WTC11 (cell line): ENCODE measurements at regions not wholly inside any gene's neighbourhood (a gene's known extent, or its start where the extent isn't known, plus 50 kb on each side); places are given as distances from the start of the nearest gene placed in this dataset.
A peak's percentile ranks its signal among the peaks of the same experiment; 100 is the strongest.

Experiments used
- ATAC-seq: fragments of 200-7000 bp; cut with Tn5 transposase; 2 replicates; pipeline ENCODE4 v1.10.0; 2021; ENCODE audit warnings: mild to moderate bottlenecking, moderate library complexity
- CTCF ChIA-PET: fragments of 300-600 bp; sonication (Branson Sonifier 250); formaldehyde crosslinking; loops from one replicate; lab custom pipeline; 2021; ENCODE audit warnings: antibody characterized with exemption; lab: Charles Lee
- POLR2A ChIA-PET: fragments of 350-600 bp; sonication (Branson Sonifier 250); formaldehyde crosslinking; loops from one replicate; lab custom pipeline; 2021; ENCODE audit warnings: antibody characterized with exemption; lab: Charles Lee
- DNase-seq: peaks from one replicate; pipeline ENCODE4 v3.0.0; 2021; ENCODE audit warnings: low spot score
- H3K27ac Mint-ChIP-seq: 2 replicates; pipeline ENCODE4 v1.8.0; 2021; ENCODE audit warnings: mixed read lengths
- H3K27me3 Mint-ChIP-seq: 2 replicates; pipeline ENCODE4 v1.8.0; 2021; ENCODE audit warnings: low read depth, mild to moderate bottlenecking, moderate library complexity, mixed read lengths
- H3K36me3 Mint-ChIP-seq: 2 replicates; pipeline ENCODE4 v1.8.0; 2021; ENCODE audit warnings: mixed read lengths
- H3K4me1 Mint-ChIP-seq: 2 replicates; pipeline ENCODE4 v1.8.0; 2022; ENCODE audit warnings: mixed read lengths
- H3K4me3 Mint-ChIP-seq: 2 replicates; pipeline ENCODE4 v1.8.0; 2021; ENCODE audit warnings: mild to moderate bottlenecking, moderate library complexity, mixed read lengths
- H3K9me3 Mint-ChIP-seq: 2 replicates; pipeline ENCODE4 v1.8.0; 2021; ENCODE audit warnings: mixed read lengths
- CREM ChIP-seq: sonication (generic); formaldehyde crosslinking; IDR thresholded peaks from 2 replicates; pipeline ENCODE4 v1.8.1; 2022; ENCODE audit warnings: mild to moderate bottlenecking, missing genetic modification reagents, moderate library complexity
- JUN ChIP-seq: sonication (generic); formaldehyde crosslinking; IDR thresholded peaks from 2 replicates; pipeline ENCODE4 v1.8.0; 2023; ENCODE audit warnings: mild to moderate bottlenecking, missing genetic modification reagents
- NR3C1 ChIP-seq: sonication (generic); formaldehyde crosslinking; conservative IDR thresholded peaks from 2 replicates; pipeline ENCODE4 v1.8.1; 2023; ENCODE audit warnings: low read depth, mild to moderate bottlenecking, missing genetic modification reagents
- TF ChIP-seq, protein P1 (sequence below): fragments of 250-450 bp; sonication (Bioruptor Pico); IDR thresholded peaks from 2 replicates; pipeline ENCODE4 v2.1.2; 2022; ENCODE audit warnings: mild to moderate bottlenecking, moderate library complexity
- TF ChIP-seq, protein P2 (sequence below): fragments of 250-450 bp; sonication (Bioruptor Pico); conservative IDR thresholded peaks from 2 replicates; pipeline ENCODE4 v1.9.0; 2021; ENCODE audit warnings: mild to moderate bottlenecking
- TF ChIP-seq, protein P3 (sequence below): fragments of 200-600 bp; IDR thresholded peaks from 2 replicates; pipeline ENCODE4 v1.8.0; 2022; ENCODE audit warnings: antibody characterized with exemption
- TF ChIP-seq, protein P4 (sequence below): sonication (generic); formaldehyde crosslinking; IDR thresholded peaks from 2 replicates; pipeline ENCODE4 v1.8.0; 2023; ENCODE audit warnings: missing genetic modification reagents, mild to moderate bottlenecking, borderline replicate concordance

DNA sequence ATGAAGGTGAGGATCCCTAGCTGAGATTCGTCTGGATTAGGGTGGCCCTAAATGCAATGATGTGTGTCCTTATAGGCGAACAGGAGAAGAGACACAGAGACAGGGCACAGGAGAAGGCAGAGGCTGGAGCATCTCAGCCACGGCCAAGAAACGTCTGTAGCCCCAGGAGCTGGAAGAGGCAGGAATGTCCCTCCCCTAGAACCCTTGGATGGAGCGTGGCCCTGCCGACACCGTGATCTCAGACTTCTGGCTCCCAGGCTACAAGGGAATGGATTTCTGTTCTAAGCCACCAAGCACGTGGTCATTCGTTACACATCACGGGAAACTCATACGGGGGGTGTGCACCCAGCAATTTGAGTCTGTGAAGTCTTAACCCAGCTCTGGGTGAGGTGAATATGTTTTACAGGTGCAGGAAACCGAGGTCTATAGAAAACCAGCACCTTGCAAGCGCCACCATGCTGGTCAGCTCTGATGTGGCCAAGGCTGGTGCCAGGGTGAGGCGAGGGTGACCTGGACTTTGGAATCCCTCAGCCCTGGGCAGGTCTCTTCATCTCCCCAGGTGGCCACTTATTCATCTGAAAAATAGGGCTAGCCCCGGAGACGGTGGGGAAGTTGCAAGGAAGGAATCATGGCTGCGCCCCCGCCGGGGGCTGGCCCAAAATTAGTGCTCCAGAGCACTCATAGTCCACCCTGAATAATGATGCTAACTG is 89.5 kb upstream of the FGF3 start (continued):
- TF ChIP-seq, protein P1, sequence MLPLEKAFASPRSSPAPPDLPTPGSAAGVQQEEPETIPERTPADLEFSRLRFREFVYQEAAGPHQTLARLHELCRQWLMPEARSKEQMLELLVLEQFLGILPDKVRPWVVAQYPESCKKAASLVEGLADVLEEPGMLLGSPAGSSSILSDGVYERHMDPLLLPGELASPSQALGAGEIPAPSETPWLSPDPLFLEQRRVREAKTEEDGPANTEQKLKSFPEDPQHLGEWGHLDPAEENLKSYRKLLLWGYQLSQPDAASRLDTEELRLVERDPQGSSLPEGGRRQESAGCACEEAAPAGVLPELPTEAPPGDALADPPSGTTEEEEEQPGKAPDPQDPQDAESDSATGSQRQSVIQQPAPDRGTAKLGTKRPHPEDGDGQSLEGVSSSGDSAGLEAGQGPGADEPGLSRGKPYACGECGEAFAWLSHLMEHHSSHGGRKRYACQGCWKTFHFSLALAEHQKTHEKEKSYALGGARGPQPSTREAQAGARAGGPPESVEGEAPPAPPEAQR (CRISPR knock-in tag), result no peak
- no peak for TF ChIP-seq JUN (CRISPR knock-in tag)

DNA sequence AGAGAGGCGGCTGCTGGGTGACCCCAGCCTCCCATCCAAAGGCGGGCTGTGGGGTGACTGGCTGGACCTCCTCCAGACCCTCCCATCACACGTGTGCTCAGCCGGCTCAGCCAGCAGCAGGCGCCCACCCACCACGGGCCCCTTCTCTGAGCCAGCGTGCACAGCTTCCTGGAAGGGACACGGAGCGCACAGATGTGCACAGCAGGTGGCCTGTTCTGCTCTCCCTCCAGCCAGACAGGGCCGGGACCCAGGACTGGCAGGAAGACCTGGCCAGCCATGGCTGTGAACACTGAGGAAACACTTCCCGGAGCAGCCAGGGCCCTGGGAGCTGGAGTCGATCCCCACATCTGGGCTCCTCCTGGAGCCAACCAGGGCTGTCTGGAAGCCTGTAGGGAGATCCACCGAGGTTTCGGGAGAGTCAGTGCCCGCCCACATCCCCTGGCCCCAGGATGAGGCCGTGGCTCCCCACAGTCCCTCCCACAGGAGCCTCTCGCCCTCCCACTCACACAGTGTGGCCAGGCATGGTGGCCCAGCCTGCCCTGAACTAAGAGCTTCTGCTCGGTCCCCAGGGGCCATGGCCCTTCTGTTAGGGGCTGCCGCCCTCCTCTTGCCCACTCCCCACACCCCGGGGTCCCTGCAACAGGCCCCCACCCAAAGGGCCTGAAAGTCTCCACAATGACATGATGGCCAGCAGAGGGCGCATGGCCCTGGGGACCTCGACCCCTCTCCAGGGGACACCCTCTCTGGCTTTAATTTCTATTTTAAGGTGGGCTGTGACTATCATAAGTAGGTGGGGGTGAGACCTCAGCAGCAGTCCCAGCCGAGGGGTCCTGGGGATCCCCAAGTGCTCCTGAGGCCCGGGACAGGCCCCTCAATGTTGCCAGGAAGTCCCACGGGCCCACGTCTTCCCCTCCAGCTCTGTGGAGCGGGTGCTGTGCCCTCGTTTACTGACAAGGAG is 90.6 kb upstream of the FGF3 start:
- POLR2A ChIA-PET, result no interaction called here
- no peaks in the 10 kb centered on the region for H3K9me3 Mint-ChIP-seq
- no peak overlapping the region for H3K4me3 Mint-ChIP-seq
- ATAC-seq (peak; percentile 39), DNase-seq (peak; percentile 54)
- H3K27ac Mint-ChIP-seq, result no peak overlapping the region
- H3K36me3 Mint-ChIP-seq, result no peaks in the 10 kb centered on the region
- H3K4me1 Mint-ChIP-seq, result no peaks in the 10 kb centered on the region
- CTCF ChIA-PET, result interaction anchor here (0.6 to 12.0 kb wide), 21 partner anchors 9 to 287 kb away, joined by 3 to 74 read pairs (median 5); no protein-coding TSS in a partner anchor
- TF ChIP-seq, protein P2, sequence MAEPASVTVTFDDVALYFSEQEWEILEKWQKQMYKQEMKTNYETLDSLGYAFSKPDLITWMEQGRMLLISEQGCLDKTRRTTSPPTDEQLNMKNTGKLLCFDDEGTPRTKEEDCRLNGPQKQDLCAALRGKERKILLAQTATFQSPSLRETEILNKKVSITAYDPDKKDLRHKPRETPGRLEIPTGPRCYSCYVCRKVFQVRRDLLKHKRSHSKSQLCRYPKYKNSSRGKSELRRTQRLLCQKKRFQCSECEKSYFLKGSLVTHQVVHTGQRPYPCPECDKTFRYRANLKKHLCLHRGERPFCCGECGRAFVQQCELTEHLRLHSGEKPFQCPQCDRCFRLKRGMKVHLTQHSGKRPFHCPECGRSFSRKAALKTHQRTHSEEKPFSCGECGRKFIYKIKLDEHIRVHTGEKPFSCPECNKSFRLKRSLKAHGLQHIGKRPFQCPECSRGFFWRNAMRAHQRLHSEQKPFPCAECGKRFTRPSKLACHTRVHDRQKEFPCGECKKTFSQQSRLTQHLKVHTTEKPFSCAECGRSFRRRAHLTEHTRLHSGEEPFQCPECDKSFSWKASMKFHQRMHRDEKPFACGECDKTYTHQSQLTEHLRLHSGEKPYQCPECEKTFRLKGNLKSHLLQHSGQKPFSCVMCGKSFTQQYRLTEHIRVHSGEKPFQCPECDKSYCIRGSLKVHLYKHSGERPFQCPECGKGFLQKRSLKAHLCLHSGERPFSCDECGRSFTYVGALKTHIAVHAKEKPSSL (CRISPR knock-in tag), result no peak
- TF ChIP-seq, protein P3, sequence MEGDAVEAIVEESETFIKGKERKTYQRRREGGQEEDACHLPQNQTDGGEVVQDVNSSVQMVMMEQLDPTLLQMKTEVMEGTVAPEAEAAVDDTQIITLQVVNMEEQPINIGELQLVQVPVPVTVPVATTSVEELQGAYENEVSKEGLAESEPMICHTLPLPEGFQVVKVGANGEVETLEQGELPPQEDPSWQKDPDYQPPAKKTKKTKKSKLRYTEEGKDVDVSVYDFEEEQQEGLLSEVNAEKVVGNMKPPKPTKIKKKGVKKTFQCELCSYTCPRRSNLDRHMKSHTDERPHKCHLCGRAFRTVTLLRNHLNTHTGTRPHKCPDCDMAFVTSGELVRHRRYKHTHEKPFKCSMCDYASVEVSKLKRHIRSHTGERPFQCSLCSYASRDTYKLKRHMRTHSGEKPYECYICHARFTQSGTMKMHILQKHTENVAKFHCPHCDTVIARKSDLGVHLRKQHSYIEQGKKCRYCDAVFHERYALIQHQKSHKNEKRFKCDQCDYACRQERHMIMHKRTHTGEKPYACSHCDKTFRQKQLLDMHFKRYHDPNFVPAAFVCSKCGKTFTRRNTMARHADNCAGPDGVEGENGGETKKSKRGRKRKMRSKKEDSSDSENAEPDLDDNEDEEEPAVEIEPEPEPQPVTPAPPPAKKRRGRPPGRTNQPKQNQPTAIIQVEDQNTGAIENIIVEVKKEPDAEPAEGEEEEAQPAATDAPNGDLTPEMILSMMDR, result peak; percentile 75
- peaks cover 2% of the 10 kb centered on the region; the same call in 1 of the 2 replicates for H3K27me3 Mint-ChIP-seq

DNA sequence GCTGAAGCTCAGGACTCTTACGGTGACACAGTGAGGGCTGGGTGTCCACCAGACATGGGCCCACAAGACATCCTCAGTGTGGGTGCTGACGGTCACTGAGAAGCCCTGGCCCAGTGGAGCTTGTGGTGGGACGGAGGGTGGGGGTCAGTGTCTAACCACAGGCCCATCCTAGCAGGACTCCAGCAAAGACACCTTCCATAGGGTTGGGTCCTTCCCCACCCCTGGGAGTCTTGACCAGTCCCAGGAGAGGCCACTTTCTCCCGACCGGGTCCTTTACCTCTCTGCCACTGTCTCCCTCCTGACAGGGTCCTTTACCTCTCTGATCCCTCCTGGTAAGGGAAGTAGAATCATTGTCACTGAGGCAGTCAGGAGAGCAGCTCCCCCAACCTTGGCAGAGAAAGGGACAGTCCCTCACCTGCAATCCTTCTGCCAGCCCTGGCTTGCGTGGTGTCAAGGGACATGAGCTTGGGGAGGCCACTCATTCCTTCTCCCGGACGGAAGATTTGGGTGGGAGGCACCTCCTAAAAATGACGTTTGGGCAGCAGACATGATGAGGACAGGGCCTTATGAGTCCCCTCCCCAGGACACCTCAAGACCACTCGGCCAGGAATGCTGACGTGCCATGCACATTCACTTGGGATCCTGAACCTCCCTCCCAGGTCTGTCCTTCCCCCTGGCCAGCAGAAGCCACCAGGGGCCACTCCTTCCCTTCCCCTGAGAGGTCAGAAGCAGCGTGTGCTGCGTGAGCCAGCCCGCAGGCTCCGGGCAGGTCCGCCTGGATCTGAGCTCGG is 91.5 kb upstream of the FGF3 start:
- Mint-ChIP-seq H3K4me3 (no peak overlapping the region), H3K27me3 (peaks cover 7% of the 10 kb centered on the region; the same call in 1 of the 2 replicates), H3K27ac (no peak overlapping the region; the same call in 1 of the 2 replicates), H3K9me3 (no peaks in the 10 kb centered on the region), H3K36me3 (no peaks in the 10 kb centered on the region), H3K4me1 (no peaks in the 10 kb centered on the region)
- POLR2A ChIA-PET, result no interaction called here
- DNase-seq, result peak; percentile 6
- CTCF ChIA-PET, result interaction anchor here (0.6 to 12.0 kb wide), 25 partner anchors 8 to 286 kb away, joined by 3 to 74 read pairs (median 4); no protein-coding TSS in a partner anchor
- TF ChIP-seq NR3C1 (CRISPR knock-in tag), result no peak
- no peak for TF ChIP-seq CREM (CRISPR knock-in tag)
- TF ChIP-seq, protein P4, sequence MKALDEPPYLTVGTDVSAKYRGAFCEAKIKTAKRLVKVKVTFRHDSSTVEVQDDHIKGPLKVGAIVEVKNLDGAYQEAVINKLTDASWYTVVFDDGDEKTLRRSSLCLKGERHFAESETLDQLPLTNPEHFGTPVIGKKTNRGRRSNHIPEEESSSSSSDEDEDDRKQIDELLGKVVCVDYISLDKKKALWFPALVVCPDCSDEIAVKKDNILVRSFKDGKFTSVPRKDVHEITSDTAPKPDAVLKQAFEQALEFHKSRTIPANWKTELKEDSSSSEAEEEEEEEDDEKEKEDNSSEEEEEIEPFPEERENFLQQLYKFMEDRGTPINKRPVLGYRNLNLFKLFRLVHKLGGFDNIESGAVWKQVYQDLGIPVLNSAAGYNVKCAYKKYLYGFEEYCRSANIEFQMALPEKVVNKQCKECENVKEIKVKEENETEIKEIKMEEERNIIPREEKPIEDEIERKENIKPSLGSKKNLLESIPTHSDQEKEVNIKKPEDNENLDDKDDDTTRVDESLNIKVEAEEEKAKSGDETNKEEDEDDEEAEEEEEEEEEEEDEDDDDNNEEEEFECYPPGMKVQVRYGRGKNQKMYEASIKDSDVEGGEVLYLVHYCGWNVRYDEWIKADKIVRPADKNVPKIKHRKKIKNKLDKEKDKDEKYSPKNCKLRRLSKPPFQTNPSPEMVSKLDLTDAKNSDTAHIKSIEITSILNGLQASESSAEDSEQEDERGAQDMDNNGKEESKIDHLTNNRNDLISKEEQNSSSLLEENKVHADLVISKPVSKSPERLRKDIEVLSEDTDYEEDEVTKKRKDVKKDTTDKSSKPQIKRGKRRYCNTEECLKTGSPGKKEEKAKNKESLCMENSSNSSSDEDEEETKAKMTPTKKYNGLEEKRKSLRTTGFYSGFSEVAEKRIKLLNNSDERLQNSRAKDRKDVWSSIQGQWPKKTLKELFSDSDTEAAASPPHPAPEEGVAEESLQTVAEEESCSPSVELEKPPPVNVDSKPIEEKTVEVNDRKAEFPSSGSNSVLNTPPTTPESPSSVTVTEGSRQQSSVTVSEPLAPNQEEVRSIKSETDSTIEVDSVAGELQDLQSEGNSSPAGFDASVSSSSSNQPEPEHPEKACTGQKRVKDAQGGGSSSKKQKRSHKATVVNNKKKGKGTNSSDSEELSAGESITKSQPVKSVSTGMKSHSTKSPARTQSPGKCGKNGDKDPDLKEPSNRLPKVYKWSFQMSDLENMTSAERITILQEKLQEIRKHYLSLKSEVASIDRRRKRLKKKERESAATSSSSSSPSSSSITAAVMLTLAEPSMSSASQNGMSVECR (CRISPR knock-in tag), result no peak
- ATAC-seq, result no peak
